ENCODE measurements at regions not wholly inside any gene's neighbourhood (a gene's known extent, or its start where the extent isn't known, plus 50 kb on each side); places are given as distances from the start of the nearest gene placed in this dataset.

DNA sequence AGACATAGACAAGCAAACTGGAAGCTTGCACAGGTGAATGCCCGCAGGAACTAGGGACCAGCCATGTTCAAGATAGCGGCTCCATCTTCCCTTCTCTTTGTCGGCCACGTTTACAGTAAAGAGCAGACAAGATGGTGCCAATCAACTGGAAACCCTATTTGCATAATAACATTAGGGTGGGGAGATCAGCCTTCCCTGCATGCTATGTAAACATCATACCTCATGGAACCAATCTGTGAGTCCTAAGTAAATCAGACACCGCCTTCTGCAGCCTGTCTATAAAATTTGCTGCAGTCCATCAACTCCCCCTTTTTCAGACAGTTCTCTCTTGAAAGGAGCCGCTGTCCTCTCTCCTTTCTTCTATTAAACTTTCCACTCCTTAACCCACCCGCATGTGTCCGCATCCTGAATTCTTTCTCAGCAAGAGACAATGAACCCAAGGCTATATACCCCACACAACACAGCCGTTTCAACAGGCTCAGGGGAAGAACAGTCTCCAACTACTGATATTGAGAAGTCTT is 384.4 kb downstream of the EIPR1 start:
- no peak for DNase-seq
- Histone ChIP-seq H3K4me3 (no peak overlapping the region), H3K27me3 (no peaks in the 10 kb centered on the region), H3K27ac (no peak overlapping the region), H3K36me3 (no peaks in the 10 kb centered on the region), H3K4me1 (no peaks in the 10 kb centered on the region), H3K9me3 (no peaks in the 10 kb centered on the region), H3K9ac (ENCODE audit: low read depth in 2 of 2, low read length in 2 of 2) (no peak overlapping the region)
- intact Hi-C loops (cut with DNase I): no loop called here
- TF ChIP-seq, protein P1, sequence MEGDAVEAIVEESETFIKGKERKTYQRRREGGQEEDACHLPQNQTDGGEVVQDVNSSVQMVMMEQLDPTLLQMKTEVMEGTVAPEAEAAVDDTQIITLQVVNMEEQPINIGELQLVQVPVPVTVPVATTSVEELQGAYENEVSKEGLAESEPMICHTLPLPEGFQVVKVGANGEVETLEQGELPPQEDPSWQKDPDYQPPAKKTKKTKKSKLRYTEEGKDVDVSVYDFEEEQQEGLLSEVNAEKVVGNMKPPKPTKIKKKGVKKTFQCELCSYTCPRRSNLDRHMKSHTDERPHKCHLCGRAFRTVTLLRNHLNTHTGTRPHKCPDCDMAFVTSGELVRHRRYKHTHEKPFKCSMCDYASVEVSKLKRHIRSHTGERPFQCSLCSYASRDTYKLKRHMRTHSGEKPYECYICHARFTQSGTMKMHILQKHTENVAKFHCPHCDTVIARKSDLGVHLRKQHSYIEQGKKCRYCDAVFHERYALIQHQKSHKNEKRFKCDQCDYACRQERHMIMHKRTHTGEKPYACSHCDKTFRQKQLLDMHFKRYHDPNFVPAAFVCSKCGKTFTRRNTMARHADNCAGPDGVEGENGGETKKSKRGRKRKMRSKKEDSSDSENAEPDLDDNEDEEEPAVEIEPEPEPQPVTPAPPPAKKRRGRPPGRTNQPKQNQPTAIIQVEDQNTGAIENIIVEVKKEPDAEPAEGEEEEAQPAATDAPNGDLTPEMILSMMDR (IDR thresholded peaks at IDR 0.05): no peak

- H3K36me3 ChIP-seq: no peaks in the 10 kb centered on the region
- DNase-seq: no peak
- no peak overlapping the region for H3K9ac ChIP-seq (ENCODE audit: low read depth in 2 of 2, low read length in 2 of 2)
- no peak overlapping the region for H3K27ac ChIP-seq
- intact Hi-C loops (cut with DNase I): no loop called here
- H3K9me3 ChIP-seq: no peaks in the 10 kb centered on the region
- H3K4me3 ChIP-seq: no peak overlapping the region
- TF ChIP-seq, protein P1 (IDR thresholded peaks at IDR 0.05): no peak
- no peaks in the 10 kb centered on the region for H3K27me3 ChIP-seq
- no peaks in the 10 kb centered on the region for H3K4me1 ChIP-seq
Observed at GRCh38 chr2:2992634-2993033, 385.0 kb downstream of the EIPR1 start.

DNA sequence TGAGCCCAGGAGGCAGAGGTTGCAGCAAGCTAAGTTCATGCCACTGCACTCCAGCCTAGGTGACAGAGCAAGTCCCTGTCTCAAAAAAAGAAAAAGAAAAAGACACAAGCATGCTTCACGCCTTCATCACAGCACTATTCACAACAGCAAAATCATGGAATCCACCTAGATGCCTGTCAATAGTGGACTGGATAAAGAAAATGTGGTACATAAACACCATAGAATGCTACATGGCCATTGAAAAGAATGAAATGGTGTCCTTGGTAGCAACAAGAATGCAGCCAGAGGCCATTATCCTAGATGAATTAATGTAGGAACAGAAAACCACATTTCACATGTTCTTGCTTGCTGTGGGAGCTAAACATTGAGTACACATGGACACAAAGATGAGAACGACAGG is 392.6 kb downstream of the EIPR1 start:
- Histone ChIP-seq H3K27ac (no peak overlapping the region), H3K4me1 (no peaks in the 10 kb centered on the region), H3K27me3 (no peaks in the 10 kb centered on the region), H3K9ac (ENCODE audit: low read depth in 2 of 2, low read length in 2 of 2) (no peak overlapping the region), H3K36me3 (no peaks in the 10 kb centered on the region), H3K9me3 (no peaks in the 10 kb centered on the region), H3K4me3 (no peak overlapping the region)
- TF ChIP-seq, protein P1 (IDR thresholded peaks at IDR 0.05): no peak
- intact Hi-C loops (cut with DNase I): no loop called here
- DNase-seq: no peak

- no peak overlapping the region for H3K27ac ChIP-seq
- intact Hi-C loops (cut with DNase I): no loop called here
- H3K36me3 ChIP-seq: no peaks in the 10 kb centered on the region
- no peak overlapping the region for H3K9ac ChIP-seq (ENCODE audit: low read depth in 2 of 2, low read length in 2 of 2)
- no peak overlapping the region for H3K4me3 ChIP-seq
- no peak for DNase-seq
- no peaks in the 10 kb centered on the region for H3K27me3 ChIP-seq
- no peaks in the 10 kb centered on the region for H3K9me3 ChIP-seq
- no peaks in the 10 kb centered on the region for H3K4me1 ChIP-seq
- TF ChIP-seq, protein P1 (IDR thresholded peaks at IDR 0.05): no peak
Observed at GRCh38 chr2:2981000-2981399, 396.6 kb downstream of the EIPR1 start.

- intact Hi-C loops (cut with DNase I): no loop called here
- TF ChIP-seq, protein P1 (IDR thresholded peaks at IDR 0.05): no peak
- no peaks in the 10 kb centered on the region for H3K27me3 ChIP-seq
- no peak for DNase-seq
- H3K36me3 ChIP-seq: no peaks in the 10 kb centered on the region
- no peaks in the 10 kb centered on the region for H3K4me1 ChIP-seq
- no peak overlapping the region for H3K4me3 ChIP-seq
- H3K9ac ChIP-seq (ENCODE audit: low read depth in 2 of 2, low read length in 2 of 2): no peak overlapping the region
- no peak overlapping the region for H3K27ac ChIP-seq
- H3K9me3 ChIP-seq: no peaks in the 10 kb centered on the region
Observed at GRCh38 chr2:2974982-2975381, 402.6 kb downstream of the EIPR1 start.

All from colonic mucosa (tissue), 4 donors.